Suprapubic skin (tissue), 3 donors: ENCODE measurements at regions not wholly inside any gene's neighbourhood (a gene's known extent, or its start where the extent isn't known, plus 50 kb on each side); places are given as distances from the start of the nearest gene placed in this dataset.

ENCODE experiments used
- EP300 ChIP-seq: sonication (generic); formaldehyde crosslinking; IDR thresholded peaks from one replicate; pipeline ENCODE4 v1.6.1; 2017; ENCODE audit warnings: antibody characterized with exemption
- POLR2A ChIP-seq, 2 donors: fragments of 450-650 bp; IDR thresholded peaks; one replicate each; pipeline ENCODE4 v1.6.1; 2017; ENCODE audit warnings: antibody characterized with exemption in 2 of 2, mild to moderate bottlenecking in 2 of 2, moderate library complexity in 2 of 2
- TF ChIP-seq, protein P1 (sequence below), 2 donors: fragments of 200-600 bp in 1 of 2; fragments of 450-650 bp in 1 of 2; sonication (generic) in 1 of 2; IDR thresholded peaks; one replicate each; pipeline ENCODE4 v1.5.1; 2016 to 2019; ENCODE audit warnings: antibody characterized with exemption in 2 of 2, mild to moderate bottlenecking in 1 of 2, moderate library complexity in 1 of 2

DNA sequence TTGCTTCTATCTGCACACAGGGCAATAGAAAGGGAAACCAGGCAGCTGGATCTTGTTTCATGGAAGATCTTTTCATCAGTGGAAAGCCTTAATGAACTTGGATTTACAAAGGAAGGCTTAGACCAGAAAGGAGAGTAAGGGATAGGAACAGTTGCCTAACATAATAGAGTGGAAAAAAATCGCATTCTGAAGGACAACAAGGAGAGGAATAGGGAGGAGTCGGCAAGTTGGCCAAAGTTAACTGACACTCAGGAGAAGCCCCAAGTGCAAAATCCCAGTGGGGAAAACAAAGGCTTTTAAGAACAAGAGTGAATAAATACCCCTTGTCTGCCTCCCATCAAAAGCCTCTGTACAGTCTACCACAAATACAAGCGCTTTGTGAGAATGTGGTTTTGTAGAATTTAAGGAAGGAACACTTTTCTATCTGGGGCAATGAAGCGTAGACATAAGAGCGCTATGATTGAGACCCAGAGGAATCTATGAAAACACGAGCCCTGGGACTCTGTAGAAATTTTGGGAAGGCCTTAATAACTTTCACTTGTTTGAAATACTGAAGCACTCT, 74.1 kb downstream of the ZNF648 start:
- TF ChIP-seq POLR2A (IDR thresholded peaks at IDR 0.05) (no peak), EP300 (no peak)
- TF ChIP-seq, protein P1, sequence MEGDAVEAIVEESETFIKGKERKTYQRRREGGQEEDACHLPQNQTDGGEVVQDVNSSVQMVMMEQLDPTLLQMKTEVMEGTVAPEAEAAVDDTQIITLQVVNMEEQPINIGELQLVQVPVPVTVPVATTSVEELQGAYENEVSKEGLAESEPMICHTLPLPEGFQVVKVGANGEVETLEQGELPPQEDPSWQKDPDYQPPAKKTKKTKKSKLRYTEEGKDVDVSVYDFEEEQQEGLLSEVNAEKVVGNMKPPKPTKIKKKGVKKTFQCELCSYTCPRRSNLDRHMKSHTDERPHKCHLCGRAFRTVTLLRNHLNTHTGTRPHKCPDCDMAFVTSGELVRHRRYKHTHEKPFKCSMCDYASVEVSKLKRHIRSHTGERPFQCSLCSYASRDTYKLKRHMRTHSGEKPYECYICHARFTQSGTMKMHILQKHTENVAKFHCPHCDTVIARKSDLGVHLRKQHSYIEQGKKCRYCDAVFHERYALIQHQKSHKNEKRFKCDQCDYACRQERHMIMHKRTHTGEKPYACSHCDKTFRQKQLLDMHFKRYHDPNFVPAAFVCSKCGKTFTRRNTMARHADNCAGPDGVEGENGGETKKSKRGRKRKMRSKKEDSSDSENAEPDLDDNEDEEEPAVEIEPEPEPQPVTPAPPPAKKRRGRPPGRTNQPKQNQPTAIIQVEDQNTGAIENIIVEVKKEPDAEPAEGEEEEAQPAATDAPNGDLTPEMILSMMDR (IDR thresholded peaks at IDR 0.05), result no peak
